Colonic mucosa (tissue), 4 donors: ENCODE measurements at regions not wholly inside any gene's neighbourhood (a gene's known extent, or its start where the extent isn't known, plus 50 kb on each side); places are given as distances from the start of the nearest gene placed in this dataset.

Source experiments
- DNase-seq: peaks from one replicate; pipeline ENCODE4 v3.0.0-alpha.2; 2020
- H3K27ac ChIP-seq: fragments of 200-600 bp; one replicate; pipeline ENCODE4 v1.8.0; 2021
- H3K27me3 ChIP-seq: fragments of 200-600 bp; one replicate; pipeline ENCODE4 v1.8.0; 2021
- H3K36me3 ChIP-seq: fragments of 200-600 bp; one replicate; pipeline ENCODE4 v1.8.0; 2021
- H3K4me1 ChIP-seq: fragments of 200-600 bp; one replicate; pipeline ENCODE4 v1.8.0; 2021; ENCODE audit warnings: mild to moderate bottlenecking
- H3K4me3 ChIP-seq: fragments of 200-600 bp; one replicate; pipeline ENCODE4 v1.8.0; 2021
- H3K9ac ChIP-seq, 2 donors: one replicate each; pipeline ENCODE4 v1.7.0; 2013; ENCODE audit warnings: control low read depth in 2 of 2, low read depth in 2 of 2, low read length in 2 of 2
- H3K9me3 ChIP-seq: fragments of 200-600 bp; one replicate; pipeline ENCODE4 v1.8.0; 2021
- CTCF ChIP-seq: fragments of 200-600 bp; IDR thresholded peaks from one replicate; pipeline ENCODE4 v1.8.0; 2022; ENCODE audit warnings: antibody characterized with exemption, mild to moderate bottlenecking
- intact Hi-C: fragments of 100-400 bp; cut with DNase I; formaldehyde crosslinking; loops from one replicate; pipeline ENCODE4 v1.14.1; 2022
- donor health status: healthy.
- donor health status: DM: no; HTN: no; CAD: no.
- donor health status: DM: no; HTN: no; CAD: no.

GRCh38 chr17:77735566-77736198 is 222.8 kb upstream of the TNRC6C start:
- intact Hi-C loops: no loop called here
- Histone ChIP-seq H3K27me3 (peaks cover 11% of the 10 kb centered on the region), H3K4me1 (no peaks in the 10 kb centered on the region), H3K27ac (peak overlapping the region; percentile 27), H3K4me3 (no peak overlapping the region), H3K36me3 (no peaks in the 10 kb centered on the region), H3K9me3 (no peaks in the 10 kb centered on the region), H3K9ac (no peak overlapping the region)
- DNase-seq: peak; percentile 34
- no peak for TF ChIP-seq CTCF

- Histone ChIP-seq H3K36me3 (no peaks in the 10 kb centered on the region), H3K27me3 (peaks cover 11% of the 10 kb centered on the region), H3K4me3 (no peak overlapping the region), H3K9ac (no peak overlapping the region), H3K9me3 (no peaks in the 10 kb centered on the region), H3K4me1 (no peaks in the 10 kb centered on the region), H3K27ac (no peak overlapping the region)
- no peak for TF ChIP-seq CTCF
- intact Hi-C loops: no loop called here
- DNase-seq: peak; percentile 21
Observed at GRCh38 chr17:77736199-77736585, 222.3 kb upstream of the TNRC6C start.

- no peak for TF ChIP-seq CTCF
- Histone ChIP-seq H3K27me3 (peaks cover 11% of the 10 kb centered on the region), H3K9me3 (no peaks in the 10 kb centered on the region), H3K9ac (no peak overlapping the region), H3K27ac (no peak overlapping the region), H3K36me3 (no peaks in the 10 kb centered on the region), H3K4me1 (no peaks in the 10 kb centered on the region), H3K4me3 (no peak overlapping the region)
- intact Hi-C loops: no loop called here
- peak; percentile 16 for DNase-seq
Observed at GRCh38 chr17:77736721-77737120, 221.8 kb upstream of the TNRC6C start.

GRCh38 chr17:77737442-77738265 is 220.8 kb upstream of the TNRC6C start:
- Histone ChIP-seq H3K9me3 (no peaks in the 10 kb centered on the region), H3K27me3 (peaks cover 11% of the 10 kb centered on the region), H3K4me1 (no peaks in the 10 kb centered on the region), H3K27ac (no peak overlapping the region), H3K36me3 (no peaks in the 10 kb centered on the region), H3K9ac (no peak overlapping the region), H3K4me3 (no peak overlapping the region)
- DNase-seq: peak; percentile 17
- TF ChIP-seq CTCF: no peak
- intact Hi-C loops: no loop called here

GRCh38 chr17:77738751-77739531 is 219.6 kb upstream of the TNRC6C start:
- intact Hi-C loops: no loop called here

More at GRCh38 chr17:77738751-77739531, 219.6 kb upstream of the TNRC6C start:
- H3K9ac ChIP-seq: no peak overlapping the region
- no peak overlapping the region for H3K4me3 ChIP-seq
- H3K9me3 ChIP-seq: no peaks in the 10 kb centered on the region
- no peaks in the 10 kb centered on the region for H3K36me3 ChIP-seq
- DNase-seq: peak; percentile 17
- no peak for TF ChIP-seq CTCF
- peaks cover 8% of the 10 kb centered on the region for H3K27me3 ChIP-seq
- H3K4me1 ChIP-seq: no peaks in the 10 kb centered on the region
- no peak overlapping the region for H3K27ac ChIP-seq
